ENCODE measurements at regions not wholly inside any gene's neighbourhood (a gene's known extent, or its start where the extent isn't known, plus 50 kb on each side); places are given as distances from the start of the nearest gene placed in this dataset.

DNA sequence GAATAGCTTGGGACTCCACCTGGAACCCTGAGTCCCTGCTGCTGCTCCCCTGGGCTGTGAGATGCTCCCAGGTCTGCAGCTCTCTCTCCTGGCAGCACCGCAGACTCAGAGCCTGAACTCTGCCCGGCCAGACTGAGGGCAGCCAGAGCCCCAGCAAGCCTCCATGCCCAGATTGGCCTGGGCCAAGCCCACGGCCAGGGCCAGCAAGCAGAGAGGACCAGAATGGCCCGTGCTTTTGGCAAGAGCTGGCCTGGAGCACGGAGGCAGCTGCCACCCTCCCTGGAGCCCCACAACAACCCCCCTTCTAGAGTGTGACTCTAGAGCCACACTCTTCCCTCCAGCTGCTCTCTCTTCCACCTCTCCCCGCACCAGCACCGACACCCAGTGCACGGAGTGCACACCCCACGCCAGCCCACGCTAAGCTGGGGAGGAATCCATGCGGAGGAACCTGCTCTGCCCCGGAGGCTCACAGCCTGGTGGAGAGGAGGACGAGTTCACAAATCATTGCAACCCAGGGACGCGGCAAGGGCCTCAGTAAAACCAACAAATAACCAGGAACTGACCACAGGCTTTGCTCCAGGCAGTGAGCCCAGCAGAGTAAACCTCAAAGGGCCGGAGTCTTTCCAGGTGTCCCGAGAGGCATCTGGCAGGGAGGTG, 110.3 kb downstream of the HMX1 start:
- WGBS, 5 donors: 51 to 63% (median 57%) methylated on average over 13 to 17 of the region's 17 CpGs
- no peak overlapping the region for H3K4me3 ChIP-seq
- no peaks in the 10 kb centered on the region for H3K4me1 ChIP-seq
- H3K27ac ChIP-seq: no peak overlapping the region
- no peak for DNase-seq
- H3K36me3 ChIP-seq: no peaks in the 10 kb centered on the region
- intact Hi-C loops (cut with DNase I; ENCODE audit: low total_unique reads): no loop called here
- TF ChIP-seq POLR2A (IDR thresholded peaks at IDR 0.05) (no peak), EP300 (IDR thresholded peaks at IDR 0.05) (no peak), POLR2AphosphoS5 (IDR thresholded peaks at IDR 0.05) (no peak)
- TF ChIP-seq, protein P1, sequence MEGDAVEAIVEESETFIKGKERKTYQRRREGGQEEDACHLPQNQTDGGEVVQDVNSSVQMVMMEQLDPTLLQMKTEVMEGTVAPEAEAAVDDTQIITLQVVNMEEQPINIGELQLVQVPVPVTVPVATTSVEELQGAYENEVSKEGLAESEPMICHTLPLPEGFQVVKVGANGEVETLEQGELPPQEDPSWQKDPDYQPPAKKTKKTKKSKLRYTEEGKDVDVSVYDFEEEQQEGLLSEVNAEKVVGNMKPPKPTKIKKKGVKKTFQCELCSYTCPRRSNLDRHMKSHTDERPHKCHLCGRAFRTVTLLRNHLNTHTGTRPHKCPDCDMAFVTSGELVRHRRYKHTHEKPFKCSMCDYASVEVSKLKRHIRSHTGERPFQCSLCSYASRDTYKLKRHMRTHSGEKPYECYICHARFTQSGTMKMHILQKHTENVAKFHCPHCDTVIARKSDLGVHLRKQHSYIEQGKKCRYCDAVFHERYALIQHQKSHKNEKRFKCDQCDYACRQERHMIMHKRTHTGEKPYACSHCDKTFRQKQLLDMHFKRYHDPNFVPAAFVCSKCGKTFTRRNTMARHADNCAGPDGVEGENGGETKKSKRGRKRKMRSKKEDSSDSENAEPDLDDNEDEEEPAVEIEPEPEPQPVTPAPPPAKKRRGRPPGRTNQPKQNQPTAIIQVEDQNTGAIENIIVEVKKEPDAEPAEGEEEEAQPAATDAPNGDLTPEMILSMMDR (IDR thresholded peaks at IDR 0.05): no peak
- H3K27me3 ChIP-seq: peaks cover 0 to 51% (median 0%) of the 10 kb centered on the region in 3 donors
- H3K9me3 ChIP-seq: peaks cover 0 to 6% (median 0%) of the 10 kb centered on the region in 4 donors

DNA sequence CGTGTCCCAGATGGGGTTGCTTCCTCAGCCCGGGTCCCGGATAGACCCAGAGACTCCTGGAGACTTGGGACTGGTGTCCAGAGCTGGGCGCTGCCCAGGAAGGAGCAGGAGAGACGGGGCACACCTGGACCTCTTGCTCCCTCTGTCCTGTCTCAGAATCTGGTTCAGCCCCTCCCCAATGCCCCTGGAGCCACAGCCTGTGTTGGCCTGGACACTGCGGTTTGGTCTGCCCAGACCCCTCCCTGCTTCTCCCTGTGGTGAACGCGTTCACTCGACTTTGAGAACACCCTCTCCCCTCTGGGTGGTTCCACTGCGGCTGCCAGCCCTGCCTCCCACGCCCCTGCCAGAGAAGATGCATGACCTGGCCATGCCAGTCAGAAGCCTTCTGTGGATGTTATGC, 111.1 kb downstream of the HMX1 start:
- Histone ChIP-seq H3K27ac (no peak overlapping the region), H3K9me3 (peaks cover 0 to 6% (median 0%) of the 10 kb centered on the region in 4 donors), H3K4me1 (no peaks in the 10 kb centered on the region), H3K4me3 (no peak overlapping the region), H3K27me3 (peaks cover 0 to 44% (median 0%) of the 10 kb centered on the region in 3 donors), H3K36me3 (no peaks in the 10 kb centered on the region)
- DNase-seq: no peak
- intact Hi-C loops (cut with DNase I; ENCODE audit: low total_unique reads): no loop called here
- TF ChIP-seq POLR2A (IDR thresholded peaks at IDR 0.05) (no peak), POLR2AphosphoS5 (IDR thresholded peaks at IDR 0.05) (no peak), EP300 (IDR thresholded peaks at IDR 0.05) (no peak)
- TF ChIP-seq, protein P1 (IDR thresholded peaks at IDR 0.05): no peak
- WGBS, 5 donors: 72 to 82% (median 79%) methylated on average over 11 of the region's 11 CpGs

DNA sequence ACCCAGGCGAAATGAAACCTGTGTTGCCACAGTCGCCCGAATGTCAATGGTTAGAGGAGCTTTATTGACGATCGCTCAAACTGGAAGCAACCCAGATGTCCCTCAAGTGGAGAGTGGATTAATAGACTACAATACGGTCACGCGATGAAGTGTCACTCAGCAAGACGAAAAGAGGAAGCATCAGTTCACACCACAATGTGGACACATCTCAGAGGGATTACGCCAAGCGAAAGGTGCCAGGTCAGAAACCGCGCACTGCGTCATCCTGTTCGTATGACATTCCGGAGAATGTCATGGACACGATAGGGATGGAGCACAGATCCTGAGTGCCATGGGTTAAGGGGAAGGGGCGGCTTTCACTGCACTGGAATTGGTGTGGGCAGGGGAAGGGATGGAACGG, 111.7 kb downstream of the HMX1 start:
- peaks cover 0 to 7% (median 0%) of the 10 kb centered on the region in 4 donors for H3K9me3 ChIP-seq
- no peak overlapping the region for H3K27ac ChIP-seq
- intact Hi-C loops (cut with DNase I; ENCODE audit: low total_unique reads): no loop called here
- 72 to 81% (median 79%) methylated on average over 19 of the region's 19 CpGs for WGBS, 5 donors
- H3K4me1 ChIP-seq: no peaks in the 10 kb centered on the region
- H3K36me3 ChIP-seq: no peaks in the 10 kb centered on the region
- DNase-seq: no peak
- H3K27me3 ChIP-seq: peaks cover 0 to 38% (median 0%) of the 10 kb centered on the region in 3 donors
- no peak for TF ChIP-seq EP300 (IDR thresholded peaks at IDR 0.05)
- TF ChIP-seq, protein P1 (IDR thresholded peaks at IDR 0.05): no peak
- no peak for TF ChIP-seq POLR2AphosphoS5 (IDR thresholded peaks at IDR 0.05)
- no peak overlapping the region for H3K4me3 ChIP-seq

DNA sequence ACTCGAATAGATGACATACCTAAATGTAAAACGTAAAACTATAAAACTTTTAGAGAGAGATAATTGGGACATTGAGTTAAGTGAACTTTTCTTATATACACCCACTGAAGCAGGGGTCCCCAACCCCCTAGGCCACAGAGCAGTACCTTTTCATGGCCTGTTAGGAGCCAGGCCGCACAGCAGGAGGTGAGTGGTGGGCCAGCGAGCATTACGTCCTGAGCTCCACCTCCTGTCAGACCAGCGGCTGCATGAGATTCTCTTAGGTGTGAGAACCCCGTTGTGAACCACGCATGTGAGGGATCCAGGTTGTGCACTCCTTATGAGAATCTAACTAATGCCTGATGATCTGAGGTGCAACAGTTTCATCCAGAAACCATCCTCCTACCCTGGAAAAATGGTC, 114.8 kb downstream of the HMX1 start:
- Histone ChIP-seq H3K27ac (no peak overlapping the region), H3K4me1 (no peaks in the 10 kb centered on the region), H3K27me3 (peaks cover 0 to 8% (median 0%) of the 10 kb centered on the region in 3 donors), H3K36me3 (no peaks in the 10 kb centered on the region), H3K4me3 (no peak overlapping the region), H3K9me3 (peaks cover 0 to 19% (median 0%) of the 10 kb centered on the region in 4 donors)
- intact Hi-C loops (cut with DNase I; ENCODE audit: low total_unique reads): no loop called here
- 51 to 72% (median 57%) methylated on average over 7 to 8 of the region's 8 CpGs for WGBS, 5 donors
- DNase-seq: no peak
- no peak for TF ChIP-seq EP300 (IDR thresholded peaks at IDR 0.05)
- TF ChIP-seq POLR2A (IDR thresholded peaks at IDR 0.05): no peak
- TF ChIP-seq POLR2AphosphoS5 (IDR thresholded peaks at IDR 0.05): no peak
- TF ChIP-seq, protein P1 (IDR thresholded peaks at IDR 0.05): no peak

All from stomach (tissue), 8 donors.